ENCODE measurements at regions not wholly inside any gene's neighbourhood (a gene's known extent, or its start where the extent isn't known, plus 50 kb on each side); places are given as distances from the start of the nearest gene placed in this dataset.
A peak's percentile ranks its signal among the peaks of the same experiment; 100 is the strongest.

DNA sequence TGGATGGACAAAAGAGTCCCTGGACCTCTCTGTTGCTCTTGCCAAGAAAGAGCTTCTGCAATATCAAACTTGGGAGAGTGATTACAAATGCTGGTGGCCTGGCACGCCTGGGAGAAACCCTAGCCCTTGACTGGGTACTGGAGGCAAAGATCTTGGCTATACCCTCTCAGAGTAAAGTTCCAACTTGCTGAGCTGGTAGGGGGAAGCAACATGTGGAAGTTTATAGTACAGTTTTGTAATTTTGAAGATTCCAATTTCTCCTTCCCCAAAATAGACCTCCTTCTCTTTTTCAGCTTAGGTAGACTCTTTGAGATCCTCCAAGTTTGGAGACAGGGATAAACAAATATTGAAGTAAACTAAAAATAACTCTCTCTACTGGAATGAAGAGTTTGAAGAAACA lies 645.3 kb downstream of the NR4A2 start:
- ATAC-seq (peak in 2 of 4 donors; percentile 33 to 37), DNase-seq (no peak)
- H3K36me3 ChIP-seq: no peaks in the 10 kb centered on the region
- H3K4me1 ChIP-seq: no peaks in the 10 kb centered on the region
- H3K9me3 ChIP-seq: no peaks in the 10 kb centered on the region
- H3K27ac ChIP-seq: no peak overlapping the region
- intact Hi-C loops (cut with DNase I): no loop called here
- no peaks in the 10 kb centered on the region for H3K27me3 ChIP-seq
- WGBS (ENCODE audit: insufficient coverage, low coverage, low lambda C conversion rate, missing lambda C conversion rate): 50% methylated on average over 1 of the region's 1 CpG
- TF ChIP-seq, protein P1, sequence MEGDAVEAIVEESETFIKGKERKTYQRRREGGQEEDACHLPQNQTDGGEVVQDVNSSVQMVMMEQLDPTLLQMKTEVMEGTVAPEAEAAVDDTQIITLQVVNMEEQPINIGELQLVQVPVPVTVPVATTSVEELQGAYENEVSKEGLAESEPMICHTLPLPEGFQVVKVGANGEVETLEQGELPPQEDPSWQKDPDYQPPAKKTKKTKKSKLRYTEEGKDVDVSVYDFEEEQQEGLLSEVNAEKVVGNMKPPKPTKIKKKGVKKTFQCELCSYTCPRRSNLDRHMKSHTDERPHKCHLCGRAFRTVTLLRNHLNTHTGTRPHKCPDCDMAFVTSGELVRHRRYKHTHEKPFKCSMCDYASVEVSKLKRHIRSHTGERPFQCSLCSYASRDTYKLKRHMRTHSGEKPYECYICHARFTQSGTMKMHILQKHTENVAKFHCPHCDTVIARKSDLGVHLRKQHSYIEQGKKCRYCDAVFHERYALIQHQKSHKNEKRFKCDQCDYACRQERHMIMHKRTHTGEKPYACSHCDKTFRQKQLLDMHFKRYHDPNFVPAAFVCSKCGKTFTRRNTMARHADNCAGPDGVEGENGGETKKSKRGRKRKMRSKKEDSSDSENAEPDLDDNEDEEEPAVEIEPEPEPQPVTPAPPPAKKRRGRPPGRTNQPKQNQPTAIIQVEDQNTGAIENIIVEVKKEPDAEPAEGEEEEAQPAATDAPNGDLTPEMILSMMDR (IDR thresholded peaks at IDR 0.05): no peak
- no peak for TF ChIP-seq POLR2A (IDR thresholded peaks at IDR 0.05)
- H3K4me3 ChIP-seq: no peak overlapping the region

GRCh38 chr2:155679647-155680046 lies 652.9 kb downstream of the NR4A2 start:
- H3K9me3 ChIP-seq: no peaks in the 10 kb centered on the region
- TF ChIP-seq, protein P1 (IDR thresholded peaks at IDR 0.05): no peak
- no peak for TF ChIP-seq POLR2A (IDR thresholded peaks at IDR 0.05)
- DNase-seq (no peak), ATAC-seq (no peak)
- no peaks in the 10 kb centered on the region for H3K27me3 ChIP-seq
- no peaks in the 10 kb centered on the region for H3K4me1 ChIP-seq
- H3K27ac ChIP-seq: no peak overlapping the region
- intact Hi-C loops (cut with DNase I): no loop called here
- H3K36me3 ChIP-seq: no peaks in the 10 kb centered on the region
- 66% methylated on average over 2 of the region's 2 CpGs for WGBS (ENCODE audit: insufficient coverage, low coverage, low lambda C conversion rate, missing lambda C conversion rate)
- no peak overlapping the region for H3K4me3 ChIP-seq

DNA sequence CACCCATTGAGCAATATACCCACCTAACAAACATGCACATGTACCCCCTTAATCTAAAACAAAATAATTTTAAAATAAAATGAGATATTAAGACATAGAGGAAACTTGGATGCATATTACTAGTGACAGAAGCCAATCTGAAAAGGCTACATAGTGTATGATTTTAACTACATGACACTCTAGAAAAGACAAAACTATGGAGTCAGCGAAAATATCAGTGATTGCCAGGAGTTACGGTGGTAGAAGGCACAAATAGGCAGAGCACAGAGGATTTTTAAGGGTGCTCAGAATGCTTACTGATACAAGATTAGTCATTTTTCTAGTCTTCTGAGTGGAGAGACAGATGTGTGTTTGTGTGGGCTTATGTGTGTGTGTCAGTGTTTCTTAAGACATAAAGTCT lies 656.6 kb downstream of the NR4A2 start:
- no peaks in the 10 kb centered on the region for H3K36me3 ChIP-seq
- no peaks in the 10 kb centered on the region for H3K4me1 ChIP-seq
- ATAC-seq (no peak), DNase-seq (no peak)
- H3K27me3 ChIP-seq: no peaks in the 10 kb centered on the region
- no peak overlapping the region for H3K4me3 ChIP-seq
- TF ChIP-seq POLR2A (IDR thresholded peaks at IDR 0.05): no peak
- TF ChIP-seq, protein P1 (IDR thresholded peaks at IDR 0.05): no peak
- intact Hi-C loops (cut with DNase I): no loop called here
- WGBS (ENCODE audit: insufficient coverage, low coverage, low lambda C conversion rate, missing lambda C conversion rate): 49% methylated on average over 2 of the region's 2 CpGs
- H3K9me3 ChIP-seq: no peaks in the 10 kb centered on the region
- no peak overlapping the region for H3K27ac ChIP-seq

DNA sequence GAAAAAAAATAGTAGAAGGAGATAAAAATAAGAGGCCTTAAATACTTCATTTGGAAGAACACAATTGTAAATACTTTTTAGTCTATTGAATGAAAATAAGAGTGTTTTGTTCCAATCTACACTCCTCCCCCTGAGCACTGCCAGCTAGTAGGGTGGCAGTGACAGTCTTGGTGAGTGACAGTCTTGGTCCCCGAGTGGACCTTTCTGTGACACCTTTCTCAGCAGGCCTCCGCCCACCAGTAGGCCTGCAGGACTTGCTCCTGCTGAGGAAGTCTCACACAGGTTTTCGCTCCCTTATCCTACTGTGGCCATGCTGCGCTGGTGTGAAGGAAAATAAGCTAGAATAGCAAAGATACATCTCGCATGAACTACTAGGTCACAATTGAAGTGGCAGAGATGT lies 666.8 kb downstream of the NR4A2 start:
- Histone ChIP-seq H3K9me3 (no peaks in the 10 kb centered on the region), H3K27ac (no peak overlapping the region), H3K27me3 (no peaks in the 10 kb centered on the region), H3K36me3 (no peaks in the 10 kb centered on the region), H3K4me1 (no peaks in the 10 kb centered on the region), H3K4me3 (no peak overlapping the region)
- ATAC-seq (no peak), DNase-seq (no peak)
- TF ChIP-seq, protein P1 (IDR thresholded peaks at IDR 0.05): no peak
- no peak for TF ChIP-seq POLR2A (IDR thresholded peaks at IDR 0.05)
- WGBS (ENCODE audit: insufficient coverage, low coverage, low lambda C conversion rate, missing lambda C conversion rate): 62% methylated on average over 3 of the region's 5 CpGs
- intact Hi-C loops (cut with DNase I): no loop called here

- H3K4me1 ChIP-seq: no peaks in the 10 kb centered on the region
- no peak for DNase-seq
- H3K27ac ChIP-seq: no peak overlapping the region
- no peaks in the 10 kb centered on the region for H3K27me3 ChIP-seq
- no peak for ATAC-seq
- intact Hi-C loops (cut with DNase I): no loop called here
- WGBS (ENCODE audit: insufficient coverage, low coverage, low lambda C conversion rate, missing lambda C conversion rate): 72% methylated on average over 3 of the region's 3 CpGs
- H3K9me3 ChIP-seq: no peaks in the 10 kb centered on the region
- H3K36me3 ChIP-seq: no peaks in the 10 kb centered on the region
- no peak for TF ChIP-seq POLR2A (IDR thresholded peaks at IDR 0.05)
- TF ChIP-seq, protein P1 (IDR thresholded peaks at IDR 0.05): no peak
- no peak overlapping the region for H3K4me3 ChIP-seq
Measured at GRCh38 chr2:155663265-155663664, 669.3 kb downstream of the NR4A2 start.

Measured in right lobe of liver (tissue), 6 donors.